HCT116 (cell line): ENCODE measurements at regions not wholly inside any gene's neighbourhood (a gene's known extent, or its start where the extent isn't known, plus 50 kb on each side); places are given as distances from the start of the nearest gene placed in this dataset.

Experiments
- ATAC-seq: fragments of 200-7000 bp; cut with Tn5 transposase; 2 replicates; pipeline ENCODE4 v1.9.1; 2020; ENCODE audit warnings: mild to moderate bottlenecking, moderate library complexity
- BruUV-seq: library from RNA; stranded (reverse); fragments of 400-500 nt; replicated peaks from 2 replicates; lab custom pipeline; 2021; lab: Mats Ljungman, UMichigan
- CTCF ChIA-PET: fragments of 300-600 bp; sonication (Branson Sonifier 250); formaldehyde crosslinking; loops from one replicate; lab custom pipeline; 2021; ENCODE audit warnings: antibody characterized with exemption; lab: Charles Lee
- POLR2A ChIA-PET: fragments of 300-600, 350-600 bp; sonication (Branson Sonifier 250); formaldehyde crosslinking; loops from one replicate; lab custom pipeline; 2021; ENCODE audit warnings: antibody characterized with exemption; lab: Charles Lee
- RAD21 ChIA-PET, 2 experiments: fragments of 300-600 bp; sonication (Branson Sonifier 250); formaldehyde crosslinking; loops; one replicate each; lab custom pipeline; 2023; ENCODE audit warnings: low total read pairs in 2 of 2; ENCODE audit not compliant: uncharacterized antibody in 2 of 2, unreplicated experiment in 2 of 2, low non-redundant PET in 1 of 2; lab: Charles Lee
- DNase-seq: peaks from one replicate; pipeline ENCODE4 v3.0.0-alpha.2; 2010; ENCODE audit warnings: low read depth, low spot score
- H2AFZ ChIP-seq: fragments of 200-600 bp; shearing (Covaris generic), sonication (generic); 2 replicates; pipeline ENCODE4 v1.6.1; 2017; ENCODE audit warnings: low read depth, mixed run types, mixed read lengths, antibody characterized with exemption, low read length; ENCODE audit not compliant: poor library complexity, severe bottlenecking
- H3K27ac ChIP-seq: 2 replicates; pipeline ENCODE4 v1.5.1; 2012; ENCODE audit warnings: low read depth, low read length
- H3K27me3 ChIP-seq: fragments of 200-600 bp; sonication (generic); 2 replicates; pipeline ENCODE4 v1.6.1; 2016; ENCODE audit warnings: mixed run types, low read length, mixed read lengths; ENCODE audit not compliant: insufficient read depth
- H3K36me3 ChIP-seq, 2 experiments: fragments of 200-500 bp in 1 of 2; fragments of 200-600 bp in 1 of 2; sonication (Bioruptor generic) in 1 of 2; sonication (generic) in 1 of 2; 2 replicates each; pipeline versions ENCODE4 v1.5.1 to v1.6.1; 2014 to 2016; ENCODE audit warnings: low read length in 2 of 2, inconsistent platforms in 1 of 2, mixed read lengths in 1 of 2, mixed run types in 1 of 2; ENCODE audit not compliant: insufficient read depth in 2 of 2, control insufficient read depth in 1 of 2
- H3K4me1 ChIP-seq, 2 experiments: fragments of 200-600 bp in 1 of 2; sonication (generic) in 1 of 2; 2 replicates each; pipeline versions ENCODE4 v1.5.1 to v1.6.1; 2012 to 2017; ENCODE audit warnings: low read length in 2 of 2, inconsistent platforms in 1 of 2, mild to moderate bottlenecking in 1 of 2, mixed read lengths in 1 of 2, mixed run types in 1 of 2, moderate library complexity in 1 of 2; ENCODE audit not compliant: insufficient read depth in 2 of 2, control insufficient read depth in 1 of 2
- H3K4me2 ChIP-seq: fragments of 200-600 bp; sonication (generic); 2 replicates; pipeline ENCODE4 v1.6.1; 2017; ENCODE audit warnings: mixed run types, low read length, mixed read lengths
- H3K4me3 ChIP-seq, 2 experiments: fragments of 200-600 bp in 1 of 2; sonication (generic) in 1 of 2; replicated peaks in 1 of 2; 2 replicates each; pipeline ENCODE4 v1.5.1; 2011 to 2016; ENCODE audit warnings: low read length in 2 of 2, control low read depth in 1 of 2, low read depth in 1 of 2, mild to moderate bottlenecking in 1 of 2, mixed read lengths in 1 of 2, mixed run types in 1 of 2
- H3K79me2 ChIP-seq: fragments of 200-600 bp; sonication (generic); 2 replicates; pipeline ENCODE4 v1.6.1; 2017; ENCODE audit warnings: mild to moderate bottlenecking, mixed run types, low read length, moderate library complexity, mixed read lengths; ENCODE audit not compliant: insufficient read depth
- H3K9ac ChIP-seq: fragments of 200-600 bp; sonication (generic); 2 replicates; pipeline ENCODE4 v1.6.1; 2016; ENCODE audit warnings: low read length, mixed read lengths
- H3K9me2 ChIP-seq: fragments of 200-600 bp; sonication (generic), shearing (Covaris generic); 2 replicates; pipeline ENCODE4 v1.6.1; 2017; ENCODE audit warnings: mixed run types, mild to moderate bottlenecking, moderate library complexity; ENCODE audit not compliant: insufficient read depth
- H3K9me3 ChIP-seq, 2 experiments: fragments of 200-500 bp in 1 of 2; fragments of 200-600 bp in 1 of 2; sonication (Bioruptor generic) in 1 of 2; sonication (generic) in 1 of 2; 2 replicates each; pipeline ENCODE4 v1.6.1; 2014 to 2017; ENCODE audit warnings: low read length in 2 of 2, mixed read lengths in 2 of 2, inconsistent platforms in 1 of 2, low read depth in 1 of 2, mild to moderate bottlenecking in 1 of 2, mixed run types in 1 of 2, moderate library complexity in 1 of 2; ENCODE audit not compliant: control insufficient read depth in 1 of 2, insufficient read depth in 1 of 2
- H4K20me1 ChIP-seq: fragments of 200-600 bp; sonication (generic), shearing (Covaris generic); 2 replicates; pipeline ENCODE4 v1.6.1; 2017; ENCODE audit warnings: mixed run types, mild to moderate bottlenecking, moderate library complexity; ENCODE audit not compliant: insufficient read depth
- CBX3 ChIP-seq: IDR thresholded peaks from 2 replicates; pipeline ENCODE4 v1.6.1; 2012; ENCODE audit warnings: low read depth
- SIN3A ChIP-seq: IDR thresholded peaks from 2 replicates; pipeline ENCODE4 v1.6.1; 2012; ENCODE audit warnings: low read depth
- SRF ChIP-seq: IDR thresholded peaks from 2 replicates; pipeline ENCODE4 v1.6.1; 2012; ENCODE audit warnings: low read depth
- TCF7L2 ChIP-seq: IDR thresholded peaks from 2 replicates; pipeline ENCODE4 v1.7.0; 2011; ENCODE audit warnings: borderline replicate concordance, inconsistent platforms; ENCODE audit not compliant: insufficient read depth, insufficient read length; ENCODE audit errors: extremely low read depth
- ZNF274 ChIP-seq: fragments of 200-500 bp; sonication (Bioruptor generic); IDR thresholded peaks from 2 replicates; pipeline ENCODE4 v1.6.1; 2014; ENCODE audit warnings: mild to moderate bottlenecking, low read depth, low read length, inconsistent platforms
- intact Hi-C: fragments of 100-400 bp; cut with micrococcal nuclease; formaldehyde crosslinking; loops from 2 replicates; pipeline ENCODE4 v1.10.0; 2022
- TF ChIP-seq, protein P1 (sequence below): IDR thresholded peaks from 2 replicates; pipeline ENCODE4 v1.6.1; 2011; ENCODE audit warnings: mild to moderate bottlenecking, low read length, moderate library complexity; ENCODE audit not compliant: insufficient replicate concordance; ENCODE audit errors: extremely low read depth
- TF ChIP-seq, protein P2 (sequence below): IDR thresholded peaks from 2 replicates; pipeline ENCODE4 v1.6.1; 2012
- TF ChIP-seq, protein P3 (sequence below): IDR thresholded peaks from 2 replicates; pipeline ENCODE4 v1.6.1; 2012; ENCODE audit warnings: low read depth

DNA sequence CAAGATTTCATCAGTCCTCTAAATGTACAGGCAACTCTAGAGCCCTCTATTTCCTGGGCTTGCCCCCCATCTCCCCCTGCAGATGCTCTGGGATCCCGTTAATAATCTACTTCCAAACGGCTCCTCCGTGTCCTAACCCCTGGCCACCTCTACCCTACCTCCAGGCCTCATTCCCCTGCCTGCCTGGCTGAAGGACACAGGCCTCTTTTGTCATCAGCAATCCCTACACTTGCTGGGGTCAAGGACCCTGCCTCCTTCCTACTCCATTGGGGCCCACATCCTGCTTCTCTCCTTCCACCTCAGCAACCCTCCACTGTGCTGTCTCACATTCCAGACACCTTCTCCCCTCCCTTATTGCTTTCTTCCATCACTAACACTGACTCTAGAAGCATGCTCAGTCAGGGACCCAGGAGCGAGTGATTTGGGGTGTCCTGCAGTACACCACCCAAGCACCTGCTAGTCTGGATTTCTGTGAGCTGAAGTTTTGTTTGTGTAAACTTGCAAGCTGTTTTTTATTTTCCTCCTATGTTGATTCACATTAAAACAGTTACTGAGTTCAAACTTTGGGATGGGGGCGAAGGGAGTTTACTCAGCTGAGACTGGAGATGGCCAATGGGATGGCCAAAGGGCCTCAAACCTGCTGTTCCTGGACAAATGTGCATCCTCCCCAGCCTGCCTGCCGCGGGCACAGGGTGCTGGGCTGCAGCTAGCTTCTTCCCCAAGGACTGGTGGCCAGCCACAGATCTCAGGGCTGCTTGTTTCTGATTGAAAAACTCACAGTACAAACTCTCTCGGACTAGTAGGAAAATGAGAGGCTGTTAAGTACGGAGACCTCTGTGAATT lies 314.7 kb downstream of the FOXO1 start (continued):
- TF ChIP-seq, protein P1, sequence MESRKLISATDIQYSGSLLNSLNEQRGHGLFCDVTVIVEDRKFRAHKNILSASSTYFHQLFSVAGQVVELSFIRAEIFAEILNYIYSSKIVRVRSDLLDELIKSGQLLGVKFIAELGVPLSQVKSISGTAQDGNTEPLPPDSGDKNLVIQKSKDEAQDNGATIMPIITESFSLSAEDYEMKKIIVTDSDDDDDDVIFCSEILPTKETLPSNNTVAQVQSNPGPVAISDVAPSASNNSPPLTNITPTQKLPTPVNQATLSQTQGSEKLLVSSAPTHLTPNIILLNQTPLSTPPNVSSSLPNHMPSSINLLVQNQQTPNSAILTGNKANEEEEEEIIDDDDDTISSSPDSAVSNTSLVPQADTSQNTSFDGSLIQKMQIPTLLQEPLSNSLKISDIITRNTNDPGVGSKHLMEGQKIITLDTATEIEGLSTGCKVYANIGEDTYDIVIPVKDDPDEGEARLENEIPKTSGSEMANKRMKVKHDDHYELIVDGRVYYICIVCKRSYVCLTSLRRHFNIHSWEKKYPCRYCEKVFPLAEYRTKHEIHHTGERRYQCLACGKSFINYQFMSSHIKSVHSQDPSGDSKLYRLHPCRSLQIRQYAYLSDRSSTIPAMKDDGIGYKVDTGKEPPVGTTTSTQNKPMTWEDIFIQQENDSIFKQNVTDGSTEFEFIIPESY, result no peak
- no peak for TF ChIP-seq ZNF274
- TF ChIP-seq, protein P2, sequence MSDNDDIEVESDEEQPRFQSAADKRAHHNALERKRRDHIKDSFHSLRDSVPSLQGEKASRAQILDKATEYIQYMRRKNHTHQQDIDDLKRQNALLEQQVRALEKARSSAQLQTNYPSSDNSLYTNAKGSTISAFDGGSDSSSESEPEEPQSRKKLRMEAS, result no peak
- TF ChIP-seq, all 23 proteins: peak for 0

DNA sequence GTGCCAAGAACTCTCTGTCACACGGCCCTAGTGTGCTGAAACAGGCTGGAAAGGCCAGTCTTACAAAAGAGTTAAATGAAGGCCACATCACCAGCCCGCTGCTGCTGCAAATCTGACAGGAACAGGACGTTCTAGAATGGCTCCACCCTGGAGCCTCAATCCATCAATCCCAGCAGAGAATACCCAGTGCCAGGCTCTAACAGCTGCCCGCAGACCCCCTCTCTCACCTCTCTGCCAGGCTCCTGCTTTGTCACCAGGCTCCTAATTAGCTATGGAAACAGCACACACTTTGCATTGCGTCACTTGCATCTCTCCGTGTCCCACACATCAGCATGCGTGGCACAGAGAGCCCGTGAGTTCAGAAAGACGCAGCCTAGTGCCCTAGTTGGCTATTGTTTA lies 314.1 kb downstream of the FOXO1 start:
- no TSS peak for BruUV-seq
- H3K4me1 ChIP-seq, result no peaks in the 10 kb centered on the region
- ATAC-seq (no peak), DNase-seq (no peak)
- ChIA-PET POLR2A (no interaction called here), RAD21 (no interaction called here), CTCF (no interaction called here)
- no peak overlapping the region for H2AFZ ChIP-seq
- H4K20me1 ChIP-seq, result no peaks in the 10 kb centered on the region
- intact Hi-C loops, result no loop called here
- no peak overlapping the region for H3K4me2 ChIP-seq
- H3K27me3 ChIP-seq, result no peaks in the 10 kb centered on the region
- H3K4me3 ChIP-seq, result no peak overlapping the region
- H3K9me2 ChIP-seq, result no peaks in the 10 kb centered on the region
- H3K36me3 ChIP-seq, result no peaks in the 10 kb centered on the region
- H3K9me3 ChIP-seq, result no peaks in the 10 kb centered on the region
- H3K79me2 ChIP-seq, result no peaks in the 10 kb centered on the region
- no peak overlapping the region for H3K27ac ChIP-seq
- no peak overlapping the region for H3K9ac ChIP-seq
- TF ChIP-seq SIN3A (no peak), SRF (no peak), TCF7L2 (no peak), CBX3 (no peak)
- TF ChIP-seq, protein P2, result no peak
- TF ChIP-seq, protein P3, sequence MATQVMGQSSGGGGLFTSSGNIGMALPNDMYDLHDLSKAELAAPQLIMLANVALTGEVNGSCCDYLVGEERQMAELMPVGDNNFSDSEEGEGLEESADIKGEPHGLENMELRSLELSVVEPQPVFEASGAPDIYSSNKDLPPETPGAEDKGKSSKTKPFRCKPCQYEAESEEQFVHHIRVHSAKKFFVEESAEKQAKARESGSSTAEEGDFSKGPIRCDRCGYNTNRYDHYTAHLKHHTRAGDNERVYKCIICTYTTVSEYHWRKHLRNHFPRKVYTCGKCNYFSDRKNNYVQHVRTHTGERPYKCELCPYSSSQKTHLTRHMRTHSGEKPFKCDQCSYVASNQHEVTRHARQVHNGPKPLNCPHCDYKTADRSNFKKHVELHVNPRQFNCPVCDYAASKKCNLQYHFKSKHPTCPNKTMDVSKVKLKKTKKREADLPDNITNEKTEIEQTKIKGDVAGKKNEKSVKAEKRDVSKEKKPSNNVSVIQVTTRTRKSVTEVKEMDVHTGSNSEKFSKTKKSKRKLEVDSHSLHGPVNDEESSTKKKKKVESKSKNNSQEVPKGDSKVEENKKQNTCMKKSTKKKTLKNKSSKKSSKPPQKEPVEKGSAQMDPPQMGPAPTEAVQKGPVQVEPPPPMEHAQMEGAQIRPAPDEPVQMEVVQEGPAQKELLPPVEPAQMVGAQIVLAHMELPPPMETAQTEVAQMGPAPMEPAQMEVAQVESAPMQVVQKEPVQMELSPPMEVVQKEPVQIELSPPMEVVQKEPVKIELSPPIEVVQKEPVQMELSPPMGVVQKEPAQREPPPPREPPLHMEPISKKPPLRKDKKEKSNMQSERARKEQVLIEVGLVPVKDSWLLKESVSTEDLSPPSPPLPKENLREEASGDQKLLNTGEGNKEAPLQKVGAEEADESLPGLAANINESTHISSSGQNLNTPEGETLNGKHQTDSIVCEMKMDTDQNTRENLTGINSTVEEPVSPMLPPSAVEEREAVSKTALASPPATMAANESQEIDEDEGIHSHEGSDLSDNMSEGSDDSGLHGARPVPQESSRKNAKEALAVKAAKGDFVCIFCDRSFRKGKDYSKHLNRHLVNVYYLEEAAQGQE, result no peak
